HG03432 (cell line): ENCODE measurements at regions not wholly inside any gene's neighbourhood (a gene's known extent, or its start where the extent isn't known, plus 50 kb on each side); places are given as distances from the start of the nearest gene placed in this dataset.

ENCODE experiments used
- ATAC-seq: cut with Tn5 transposase; IDR thresholded peaks from one replicate; pipeline ENCODE4 v1.9.1; 2021; ENCODE audit warnings: mild to moderate bottlenecking, moderate library complexity; ENCODE audit not compliant: unreplicated experiment

- ATAC-seq, result no peak
Observed at GRCh38 chr6:6884193-6884627, 223.6 kb upstream of the RREB1 start.

GRCh38 chr6:6884916-6885315 lies 222.8 kb upstream of the RREB1 start:
- ATAC-seq, result no peak

GRCh38 chr6:6885521-6886170 lies 222.1 kb upstream of the RREB1 start:
- ATAC-seq, result no peak

GRCh38 chr6:6886171-6886885 lies 221.4 kb upstream of the RREB1 start:
- ATAC-seq, result no peak

GRCh38 chr6:6886886-6887285 lies 220.9 kb upstream of the RREB1 start:
- ATAC-seq, result no peak

GRCh38 chr6:6889601-6890000 lies 218.2 kb upstream of the RREB1 start:
- no peak for ATAC-seq

- ATAC-seq, result no peak
Observed at GRCh38 chr6:6890400-6890858, 217.3 kb upstream of the RREB1 start.

- no peak for ATAC-seq
Observed at GRCh38 chr6:6891125-6891721, 216.5 kb upstream of the RREB1 start.

- no peak for ATAC-seq
Observed at GRCh38 chr6:6891949-6892461, 215.8 kb upstream of the RREB1 start.

GRCh38 chr6:6892744-6893583 lies 214.8 kb upstream of the RREB1 start:
- ATAC-seq, result no peak

- ATAC-seq, result no peak
Observed at GRCh38 chr6:6893701-6894100, 214.1 kb upstream of the RREB1 start.

GRCh38 chr6:6895929-6896328 lies 211.8 kb upstream of the RREB1 start:
- ATAC-seq, result no peak

GRCh38 chr6:6897140-6897539 lies 210.6 kb upstream of the RREB1 start:
- no peak for ATAC-seq

- no peak for ATAC-seq
Observed at GRCh38 chr6:6900569-6901204, 207.1 kb upstream of the RREB1 start.

GRCh38 chr6:6901205-6901719 lies 206.5 kb upstream of the RREB1 start:
- ATAC-seq, result no peak

GRCh38 chr6:6901945-6902344 lies 205.8 kb upstream of the RREB1 start:
- ATAC-seq, result no peak

- ATAC-seq, result no peak
Observed at GRCh38 chr6:6905961-6906518, 201.7 kb upstream of the RREB1 start.

GRCh38 chr6:6906570-6907213 lies 201.1 kb upstream of the RREB1 start:
- no peak for ATAC-seq

GRCh38 chr6:6907286-6907685 lies 200.5 kb upstream of the RREB1 start:
- ATAC-seq, result no peak
